ENCODE measurements at regions not wholly inside any gene's neighbourhood (a gene's known extent, or its start where the extent isn't known, plus 50 kb on each side); places are given as distances from the start of the nearest gene placed in this dataset.
"Not testable (repeated sequence)": the region's sequence is repeated elsewhere in the genome, so short reads cannot be mapped to it uniquely, and the experiment has no call there.

DNA sequence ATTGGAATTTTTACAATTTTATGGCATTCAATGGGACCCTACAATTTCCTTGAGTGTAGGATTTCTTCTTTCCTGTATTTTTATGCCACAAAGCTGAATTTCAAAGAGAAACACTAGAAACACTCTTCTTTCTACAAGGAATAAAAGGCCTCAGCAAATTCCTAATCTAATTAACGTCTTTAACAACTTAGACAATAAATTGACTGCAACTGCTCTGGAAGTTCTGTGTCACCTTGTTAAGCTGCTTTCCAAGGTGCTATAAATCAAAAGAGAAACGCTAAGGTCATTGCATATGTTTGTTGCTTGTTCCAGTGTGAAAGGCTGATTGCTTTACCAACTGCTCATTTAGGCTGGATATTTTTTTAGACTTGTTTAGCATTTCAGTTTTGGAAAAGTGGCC lies 182.2 kb downstream of the POLR1F start:
- H3K27ac ChIP-seq, result no peak overlapping the region
- POLR2A ChIA-PET (ENCODE audit: low non-redundant PET), result no interaction called here
- TF ChIP-seq CTCF (conservative IDR thresholded peaks at IDR 0.05; ENCODE audit: low read depth), result no peak
- CTCF ChIA-PET, result no interaction called here
- DNase-seq (ENCODE audit: low spot score), result no peak

GRCh38 chr7:19522486-19522885 lies 186.4 kb downstream of the POLR1F start:
- POLR2A ChIA-PET (ENCODE audit: low non-redundant PET), result no interaction called here
- no peak for TF ChIP-seq CTCF (conservative IDR thresholded peaks at IDR 0.05; ENCODE audit: low read depth)

DNA sequence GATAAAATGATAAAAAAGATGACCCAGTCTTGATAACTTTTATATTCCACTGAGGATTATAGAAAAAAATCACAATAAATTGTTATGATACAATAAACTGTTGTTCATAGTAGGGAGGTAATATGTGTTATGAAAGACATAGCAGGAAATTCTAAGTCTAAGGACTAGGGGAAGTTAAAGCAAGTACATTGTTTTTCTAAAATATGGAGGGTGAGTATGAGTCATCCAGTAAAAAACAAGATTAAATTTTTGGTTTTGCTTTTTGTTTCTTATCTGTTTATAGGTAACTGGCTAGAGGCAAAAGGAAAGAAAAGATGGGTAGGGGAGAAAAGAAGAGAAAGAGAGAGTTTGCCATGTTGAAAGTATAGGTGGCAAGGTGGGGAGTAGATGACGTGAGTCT lies 188.4 kb downstream of the POLR1F start:
- no peak overlapping the region for H3K27ac ChIP-seq
- CTCF ChIA-PET, result no interaction called here
- POLR2A ChIA-PET (ENCODE audit: low non-redundant PET), result no interaction called here
- DNase-seq (ENCODE audit: low spot score), result no peak
- no peak for TF ChIP-seq CTCF (conservative IDR thresholded peaks at IDR 0.05; ENCODE audit: low read depth)

More at GRCh38 chr7:19522486-19522885, 186.4 kb downstream of the POLR1F start:
- no peak overlapping the region for H3K27ac ChIP-seq
- DNase-seq (ENCODE audit: low spot score), result peak; percentile 15
- CTCF ChIA-PET, result interaction anchor here (0.5 kb wide), 1 partner anchor 10 kb away, joined by 4 read pairs; no protein-coding TSS in a partner anchor

DNA sequence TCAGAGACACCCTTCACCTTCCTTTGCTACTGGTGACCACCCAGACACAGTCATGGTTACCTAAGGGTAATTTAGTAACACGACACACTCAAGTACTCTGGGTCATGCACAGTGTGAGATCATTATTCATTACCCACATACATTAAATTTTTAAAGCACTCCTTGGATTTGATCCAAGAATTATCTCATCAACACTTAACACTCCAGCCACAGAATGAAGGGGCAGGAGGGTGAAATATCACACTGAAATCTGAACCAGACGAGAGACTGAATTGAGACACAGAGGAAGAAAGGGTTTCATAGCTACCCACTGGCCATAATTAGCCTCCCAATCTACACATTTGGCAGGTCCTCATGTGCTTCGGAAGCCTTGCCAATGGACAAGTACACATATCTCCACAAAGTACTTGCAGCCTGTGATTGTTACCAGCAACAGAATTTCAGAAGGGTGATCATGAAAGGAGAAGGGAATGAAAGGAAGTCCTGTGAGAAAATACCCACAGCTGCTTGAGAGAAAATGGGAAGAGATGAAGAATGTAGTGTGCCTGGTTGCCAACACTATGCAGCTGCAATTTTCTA lies 189.3 kb downstream of the POLR1F start:
- peak; percentile 8 for DNase-seq (ENCODE audit: low spot score)
- TF ChIP-seq CTCF (conservative IDR thresholded peaks at IDR 0.05; ENCODE audit: low read depth), result no peak
- ChIA-PET CTCF (interaction anchor here (0.6 kb wide), 1 partner anchor 447 kb away, joined by 4 read pairs; no protein-coding TSS in a partner anchor), POLR2A (ENCODE audit: low non-redundant PET) (no interaction called here)
- H3K27ac ChIP-seq, result no peak overlapping the region

DNA sequence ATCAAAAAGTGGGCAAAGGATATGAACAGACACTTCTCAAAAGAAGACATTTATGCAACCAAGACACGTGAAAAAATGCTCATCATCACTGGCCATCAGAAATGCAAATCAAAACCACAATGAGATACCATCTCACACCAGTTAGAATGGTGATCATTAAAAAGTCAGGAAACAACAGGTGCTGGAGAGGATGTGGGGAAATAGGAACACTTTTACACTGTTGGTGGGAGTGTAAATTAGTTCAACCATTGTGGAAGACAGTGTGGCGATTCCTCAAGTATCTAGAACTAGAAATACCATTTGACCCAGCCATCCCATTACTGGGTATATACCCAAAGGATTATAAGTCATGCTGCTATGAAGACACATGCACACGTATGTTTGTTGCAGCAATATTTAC lies 191.3 kb downstream of the POLR1F start:
- POLR2A ChIA-PET (ENCODE audit: low non-redundant PET); DNase-seq (ENCODE audit: low spot score); CTCF ChIA-PET; H3K27ac ChIP-seq: not testable (repeated sequence)

- DNase-seq (ENCODE audit: low spot score), result no peak
- no peak overlapping the region for H3K27ac ChIP-seq
- ChIA-PET CTCF (no interaction called here), POLR2A (ENCODE audit: low non-redundant PET) (no interaction called here)
- TF ChIP-seq CTCF (conservative IDR thresholded peaks at IDR 0.05; ENCODE audit: low read depth), result no peak
Observed at GRCh38 chr7:19508821-19509220, 200.0 kb downstream of the POLR1F start.

DNA sequence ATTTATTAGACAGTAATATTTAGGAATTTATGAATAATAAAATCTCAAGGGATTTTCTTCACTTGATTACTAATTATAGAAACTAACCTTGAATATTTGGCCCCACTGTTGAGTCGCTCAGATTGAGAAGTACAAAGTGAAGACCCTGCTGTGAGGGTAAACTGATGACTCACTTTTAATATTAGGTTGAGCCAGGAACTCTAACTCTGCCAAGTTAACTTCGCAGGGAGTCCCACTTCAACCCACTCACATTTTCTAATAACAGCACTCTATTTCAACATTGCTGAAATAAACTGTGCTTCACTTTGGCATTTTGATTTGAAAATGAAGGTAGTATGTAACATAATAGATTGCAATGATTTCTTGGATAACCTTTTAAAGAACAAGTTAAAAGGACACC lies 200.7 kb downstream of the POLR1F start:
- POLR2A ChIA-PET (ENCODE audit: low non-redundant PET), result no interaction called here
- no peak for DNase-seq (ENCODE audit: low spot score)
- CTCF ChIA-PET, result no interaction called here
- H3K27ac ChIP-seq, result no peak overlapping the region
- no peak for TF ChIP-seq CTCF (conservative IDR thresholded peaks at IDR 0.05; ENCODE audit: low read depth)

Data from RWPE1 (cell line).